Upper lobe of left lung (tissue), 6 donors: ENCODE measurements at regions not wholly inside any gene's neighbourhood (a gene's known extent, or its start where the extent isn't known, plus 50 kb on each side); places are given as distances from the start of the nearest gene placed in this dataset.

ENCODE experiments used
- ATAC-seq, 2 donors: fragments of 200-7000 bp; cut with Tn5 transposase; one replicate each; pipeline ENCODE4 v1.9.1; 2022; ENCODE audit warnings: mild to moderate bottlenecking in 2 of 2, moderate library complexity in 2 of 2; ENCODE audit not compliant: low FRiP score in 2 of 2
- DNase-seq, 2 donors: peaks; one replicate each; pipeline ENCODE4 v3.0.0-alpha.2; 2019 to 2020
- H3K27ac ChIP-seq, 4 donors: fragments of 200-600 bp; sonication (generic); one replicate each; pipeline ENCODE4 v1.5.1; 2016 to 2019
- H3K27me3 ChIP-seq, 4 donors: fragments of 200-600 bp; sonication (generic); one replicate each; pipeline ENCODE4 v1.5.1; 2017 to 2019
- H3K36me3 ChIP-seq, 4 donors: fragments of 200-600 bp; sonication (generic); one replicate each; pipeline ENCODE4 v1.5.1; 2016 to 2019
- H3K4me1 ChIP-seq, 4 donors: fragments of 200-600 bp; sonication (generic); one replicate each; pipeline ENCODE4 v1.5.1; 2018 to 2019
- H3K4me3 ChIP-seq, 4 donors: fragments of 200-600 bp; sonication (generic); one replicate each; pipeline ENCODE4 v1.5.1; 2017 to 2019; ENCODE audit warnings: mild to moderate bottlenecking in 2 of 4, moderate library complexity in 1 of 4
- H3K9me3 ChIP-seq, 4 donors: fragments of 200-600 bp; sonication (generic); one replicate each; pipeline ENCODE4 v1.5.1; 2018 to 2019
- CTCF ChIP-seq, 6 experiments: fragments of 450-650 bp in 4 of 6; fragments of 200-600 bp in 2 of 6; sonication (generic) in 2 of 6; IDR thresholded peaks; one replicate each; pipeline ENCODE4 v1.5.1; 2016 to 2019; ENCODE audit warnings: antibody characterized with exemption in 6 of 6
- EP300 ChIP-seq, 4 donors: sonication (generic); formaldehyde crosslinking; IDR thresholded peaks; one replicate each; pipeline ENCODE4 v1.5.1; 2017; ENCODE audit warnings: antibody characterized with exemption in 4 of 4, control low read depth in 2 of 4
- POLR2A ChIP-seq, 4 donors: fragments of 450-650 bp; IDR thresholded peaks; one replicate each; pipeline ENCODE4 v1.5.1; 2016 to 2017; ENCODE audit warnings: antibody characterized with exemption in 4 of 4, mild to moderate bottlenecking in 2 of 4
- POLR2AphosphoS5 ChIP-seq, 2 donors: sonication (generic); formaldehyde crosslinking; IDR thresholded peaks; one replicate each; pipeline ENCODE4 v1.5.1; 2017; ENCODE audit warnings: antibody characterized with exemption in 2 of 2
- whole genome bisulfite sequencing, 2 donors: methylation state at CpG; one replicate each; pipeline ENCODE4 v1.1.5; 2017 to 2018; 5-methylcytosine and 5-hydroxymethylcytosine counted together
- donor health status: DM: no; HTN: no; CAD: no; lungs with moderate emphysema.
- donor health status: DM: no; HTN: yes; CAD: no; lungs with severe emphysema.

- no peak for ATAC-seq
- no peak for DNase-seq
- H3K9me3 ChIP-seq: peaks cover 0 to 6% (median 2%) of the 10 kb centered on the region in 4 donors
- no peak for TF ChIP-seq CTCF (IDR thresholded peaks at IDR 0.05)
- no peaks in the 10 kb centered on the region for H3K27me3 ChIP-seq
- peaks cover 0 to 5% (median 0%) of the 10 kb centered on the region in 4 donors for H3K4me1 ChIP-seq
- no peaks in the 10 kb centered on the region for H3K36me3 ChIP-seq
- no peak overlapping the region for H3K4me3 ChIP-seq
- WGBS, 2 donors: 90 to 94% methylated on average over 2 of the region's 2 CpGs
- no peak overlapping the region for H3K27ac ChIP-seq
Observed at GRCh38 chr10:125553091-125553490, 129.9 kb downstream of the TEX36 start.

- DNase-seq (no peak), ATAC-seq (no peak)
- Histone ChIP-seq H3K36me3 (no peaks in the 10 kb centered on the region), H3K9me3 (peaks cover 0 to 6% (median 2%) of the 10 kb centered on the region in 4 donors), H3K4me1 (peaks cover 0 to 3% (median 0%) of the 10 kb centered on the region in 4 donors), H3K27ac (no peak overlapping the region), H3K4me3 (no peak overlapping the region), H3K27me3 (no peaks in the 10 kb centered on the region)
- TF ChIP-seq POLR2A (IDR thresholded peaks at IDR 0.05) (no peak), POLR2AphosphoS5 (IDR thresholded peaks at IDR 0.05) (no peak), EP300 (IDR thresholded peaks at IDR 0.05) (no peak), CTCF (IDR thresholded peaks at IDR 0.05) (no peak)
- WGBS, 2 donors: 85 to 91% methylated on average over 2 to 4 of the region's 4 CpGs
Observed at GRCh38 chr10:125551247-125551646, 131.7 kb downstream of the TEX36 start.

- no peak for TF ChIP-seq POLR2AphosphoS5 (IDR thresholded peaks at IDR 0.05)
- TF ChIP-seq EP300 (IDR thresholded peaks at IDR 0.05): no peak
- no peak for TF ChIP-seq CTCF (IDR thresholded peaks at IDR 0.05)
- no peak for TF ChIP-seq POLR2A (IDR thresholded peaks at IDR 0.05)
- Histone ChIP-seq H3K4me3 (no peak overlapping the region), H3K36me3 (no peaks in the 10 kb centered on the region), H3K27ac (no peak overlapping the region), H3K9me3 (peaks cover 0 to 6% (median 2%) of the 10 kb centered on the region in 4 donors), H3K4me1 (no peaks in the 10 kb centered on the region), H3K27me3 (no peaks in the 10 kb centered on the region)
- ATAC-seq: no peak
- no peak for DNase-seq
- WGBS, 2 donors: 52 to 58% methylated on average over 3 of the region's 3 CpGs
Observed at GRCh38 chr10:125550362-125550761, 132.6 kb downstream of the TEX36 start.

GRCh38 chr10:125549653-125550052 lies 133.3 kb downstream of the TEX36 start:
- H3K36me3 ChIP-seq: no peaks in the 10 kb centered on the region
- H3K4me3 ChIP-seq: no peak overlapping the region
- no peaks in the 10 kb centered on the region for H3K4me1 ChIP-seq
- no peak overlapping the region for H3K27ac ChIP-seq
- no peak for ATAC-seq
- TF ChIP-seq POLR2A (IDR thresholded peaks at IDR 0.05) (no peak), EP300 (IDR thresholded peaks at IDR 0.05) (no peak), CTCF (IDR thresholded peaks at IDR 0.05) (no peak), POLR2AphosphoS5 (IDR thresholded peaks at IDR 0.05) (no peak)
- WGBS, 2 donors: 32 to 55% methylated on average over 4 to 7 of the region's 7 CpGs
- no peak for DNase-seq
- no peaks in the 10 kb centered on the region for H3K27me3 ChIP-seq
- H3K9me3 ChIP-seq: peaks cover 0 to 6% (median 2%) of the 10 kb centered on the region in 4 donors

- TF ChIP-seq CTCF (IDR thresholded peaks at IDR 0.05) (no peak), EP300 (IDR thresholded peaks at IDR 0.05) (no peak), POLR2AphosphoS5 (IDR thresholded peaks at IDR 0.05) (no peak), POLR2A (IDR thresholded peaks at IDR 0.05) (no peak)
- 60 to 69% methylated on average over 6 to 7 of the region's 7 CpGs for WGBS, 2 donors
- Histone ChIP-seq H3K4me3 (no peak overlapping the region), H3K9me3 (peaks cover 0 to 6% (median 2%) of the 10 kb centered on the region in 4 donors), H3K27ac (no peak overlapping the region), H3K36me3 (no peaks in the 10 kb centered on the region), H3K27me3 (no peaks in the 10 kb centered on the region), H3K4me1 (no peaks in the 10 kb centered on the region)
- no peak for ATAC-seq
- DNase-seq: peak in 1 of 2 donors; percentile 38
Observed at GRCh38 chr10:125548878-125549277, 134.1 kb downstream of the TEX36 start.
